Gastroesophageal sphincter (tissue), 3 donors: ENCODE measurements at regions not wholly inside any gene's neighbourhood (a gene's known extent, or its start where the extent isn't known, plus 50 kb on each side); places are given as distances from the start of the nearest gene placed in this dataset.

Experiments
- CTCF ChIP-seq, 4 experiments: fragments of 200-600 bp in 2 of 4; fragments of 450-650 bp in 2 of 4; sonication (generic) in 1 of 4; IDR thresholded peaks; one replicate each; pipeline ENCODE4 v1.5.1; 2017 to 2019; ENCODE audit warnings: antibody characterized with exemption in 4 of 4, mild to moderate bottlenecking in 2 of 4, moderate library complexity in 2 of 4
- EP300 ChIP-seq: sonication (generic); formaldehyde crosslinking; IDR thresholded peaks from one replicate; pipeline ENCODE4 v1.6.1; 2017; ENCODE audit warnings: antibody characterized with exemption, mild to moderate bottlenecking
- POLR2A ChIP-seq, 2 donors: fragments of 450-650 bp; IDR thresholded peaks; one replicate each; pipeline ENCODE4 v1.6.1; 2017; ENCODE audit warnings: antibody characterized with exemption in 2 of 2, mild to moderate bottlenecking in 2 of 2, moderate library complexity in 1 of 2

GRCh38 chr3:187858041-187858440, 112.8 kb upstream of the BCL6 start:
- TF ChIP-seq CTCF (IDR thresholded peaks at IDR 0.05) (no peak), EP300 (no peak), POLR2A (IDR thresholded peaks at IDR 0.05) (no peak)
